NCI-H2081 (cell line): ENCODE measurements at regions not wholly inside any gene's neighbourhood (a gene's known extent, or its start where the extent isn't known, plus 50 kb on each side); places are given as distances from the start of the nearest gene placed in this dataset.
"Not testable (repeated sequence)": the region's sequence is repeated elsewhere in the genome, so short reads cannot be mapped to it uniquely, and the experiment has no call there.

ENCODE experiments used
- DNase-seq, 2 experiments: peaks; one replicate each; lab custom pipeline; 2025; lab: John Stamatoyannopoulos, UW

GRCh38 chr20:63145156-63145555, 70.8 kb downstream of the YTHDF1 start:
- DNase-seq, result no peak

- no peak for DNase-seq
Observed at GRCh38 chr20:63142933-63143332, 73.0 kb downstream of the YTHDF1 start.

GRCh38 chr20:63141531-63141930, 74.4 kb downstream of the YTHDF1 start:
- no peak for DNase-seq

- DNase-seq, result no peak
Observed at GRCh38 chr20:63140514-63141433, 75.2 kb downstream of the YTHDF1 start.

- no peak for DNase-seq
Observed at GRCh38 chr20:63139837-63140236, 76.1 kb downstream of the YTHDF1 start.

GRCh38 chr20:63139356-63139755, 76.6 kb downstream of the YTHDF1 start:
- DNase-seq, result no peak

GRCh38 chr20:63138855-63139341, 77.0 kb downstream of the YTHDF1 start:
- DNase-seq, result no peak

- DNase-seq, result no peak
Observed at GRCh38 chr20:63137851-63138415, 78.0 kb downstream of the YTHDF1 start.

GRCh38 chr20:63136296-63136695, 79.6 kb downstream of the YTHDF1 start:
- DNase-seq, result no peak

GRCh38 chr20:63135411-63135810, 80.5 kb downstream of the YTHDF1 start:
- DNase-seq, result no peak

- DNase-seq, result not testable (repeated sequence)
Observed at GRCh38 chr20:63134711-63135361, 81.1 kb downstream of the YTHDF1 start.

- DNase-seq, result no peak
Observed at GRCh38 chr20:63134201-63134612, 81.7 kb downstream of the YTHDF1 start.

GRCh38 chr20:63133481-63134091, 82.3 kb downstream of the YTHDF1 start:
- DNase-seq, result no peak

GRCh38 chr20:63132715-63133471, 83.0 kb downstream of the YTHDF1 start:
- no peak for DNase-seq

- no peak for DNase-seq
Observed at GRCh38 chr20:63132131-63132714, 83.7 kb downstream of the YTHDF1 start.

- no peak for DNase-seq
Observed at GRCh38 chr20:63130658-63131577, 85.0 kb downstream of the YTHDF1 start.

- DNase-seq, result no peak
Observed at GRCh38 chr20:63129991-63130657, 85.8 kb downstream of the YTHDF1 start.

GRCh38 chr20:63129376-63129965, 86.5 kb downstream of the YTHDF1 start:
- DNase-seq, result no peak

GRCh38 chr20:63128956-63129355, 87.0 kb downstream of the YTHDF1 start:
- DNase-seq, result no peak
